Smooth muscle cell (in vitro differentiated cells): ENCODE measurements at regions not wholly inside any gene's neighbourhood (a gene's known extent, or its start where the extent isn't known, plus 50 kb on each side); places are given as distances from the start of the nearest gene placed in this dataset.
A peak's percentile ranks its signal among the peaks of the same experiment; 100 is the strongest.

Experiments
- DNase-seq: peaks from one replicate; lab custom pipeline; 2025; ENCODE audit not compliant: unreplicated experiment; lab: John Stamatoyannopoulos, UW
- H2AFZ ChIP-seq: fragments of 200-600 bp; sonication (generic); 2 replicates; pipeline ENCODE4 v1.6.0; 2016; ENCODE audit warnings: antibody characterized with exemption, low read depth, mild to moderate bottlenecking
- H3F3A ChIP-seq: fragments of 200-600 bp; sonication (generic); 2 replicates; pipeline ENCODE4 v1.6.0; 2017; ENCODE audit warnings: antibody characterized with exemption, low read depth
- H3K27ac ChIP-seq: fragments of 200-600 bp; sonication (generic); 2 replicates; pipeline ENCODE4 v1.5.1; 2016; ENCODE audit warnings: low read depth, mild to moderate bottlenecking
- H3K27me3 ChIP-seq: fragments of 200-600 bp; sonication (generic); 2 replicates; pipeline ENCODE4 v1.6.1; 2016; ENCODE audit warnings: low read depth, mild to moderate bottlenecking
- H3K36me3 ChIP-seq: fragments of 200-600 bp; sonication (generic); 2 replicates; pipeline ENCODE4 v1.5.1; 2016; ENCODE audit warnings: low read depth
- H3K4me1 ChIP-seq: fragments of 200-600 bp; sonication (generic); 2 replicates; pipeline ENCODE4 v1.5.1; 2016; ENCODE audit warnings: low read depth
- H3K4me2 ChIP-seq: fragments of 200-600 bp; sonication (generic); 2 replicates; pipeline ENCODE4 v1.6.0; 2016; ENCODE audit warnings: mild to moderate bottlenecking
- H3K4me3 ChIP-seq: fragments of 200-600 bp; sonication (generic); 2 replicates; pipeline ENCODE4 v1.5.1; 2016; ENCODE audit warnings: mild to moderate bottlenecking
- H3K79me2 ChIP-seq: fragments of 200-600 bp; sonication (generic); 2 replicates; pipeline ENCODE4 v1.6.0; 2016; ENCODE audit warnings: low read depth, mild to moderate bottlenecking
- H3K9ac ChIP-seq: fragments of 200-600 bp; sonication (generic); 2 replicates; pipeline ENCODE4 v1.6.0; 2016; ENCODE audit warnings: low read depth
- H3K9me3 ChIP-seq: fragments of 200-600 bp; sonication (generic); replicated peaks from 2 replicates; pipeline ENCODE4 v1.5.1; 2016; ENCODE audit warnings: low read depth
- H4K20me1 ChIP-seq: fragments of 200-600 bp; sonication (generic); 2 replicates; pipeline ENCODE4 v1.6.0; 2016; ENCODE audit warnings: low read depth
- CTCF ChIP-seq: fragments of 200-600 bp; sonication (generic); IDR thresholded peaks from 2 replicates; pipeline ENCODE4 v1.5.1; 2017; ENCODE audit warnings: borderline replicate concordance, mild to moderate bottlenecking, antibody characterized with exemption; ENCODE audit not compliant: insufficient read depth, poor library complexity, severe bottlenecking
- WGBS: methylation state at CpG from one replicate; pipeline ENCODE4 v1.1.7; 2016; ENCODE audit warnings: low lambda C conversion rate; 5-methylcytosine and 5-hydroxymethylcytosine counted together

GRCh38 chr13:90413548-90413947 lies 933.9 kb upstream of the MIR17HG start:
- Histone ChIP-seq H3K9ac (no peak overlapping the region), H3K27ac (no peak overlapping the region), H3K79me2 (no peaks in the 10 kb centered on the region), H3K4me1 (peaks cover 24% of the 10 kb centered on the region), H3K4me3 (no peak overlapping the region), H4K20me1 (no peaks in the 10 kb centered on the region), H2AFZ (no peak overlapping the region), H3K27me3 (no peaks in the 10 kb centered on the region), H3F3A (peaks cover 6% of the 10 kb centered on the region), H3K9me3 (no peaks in the 10 kb centered on the region), H3K36me3 (no peaks in the 10 kb centered on the region), H3K4me2 (no peak overlapping the region)
- no peak for DNase-seq
- TF ChIP-seq CTCF: no peak
- WGBS: 0% methylated on average over 1 of the region's 1 CpG

- H3K27me3 ChIP-seq: no peaks in the 10 kb centered on the region
- H3K9ac ChIP-seq: no peak overlapping the region
- H4K20me1 ChIP-seq: no peaks in the 10 kb centered on the region
- H2AFZ ChIP-seq: peak overlapping the region; percentile 24
- no peak for DNase-seq
- no peak for TF ChIP-seq CTCF
- no peaks in the 10 kb centered on the region for H3K79me2 ChIP-seq
- no peaks in the 10 kb centered on the region for H3K36me3 ChIP-seq
- no peaks in the 10 kb centered on the region for H3K9me3 ChIP-seq
- H3K4me1 ChIP-seq: peaks cover 24% of the 10 kb centered on the region
- H3F3A ChIP-seq: peaks cover 6% of the 10 kb centered on the region
- peak overlapping the region; percentile 74 for H3K27ac ChIP-seq
- H3K4me2 ChIP-seq: peak overlapping the region; percentile 67
- 36% methylated on average over 3 of the region's 3 CpGs for WGBS
- H3K4me3 ChIP-seq: no peak overlapping the region
Observed at GRCh38 chr13:90414691-90415596, 932.5 kb upstream of the MIR17HG start.

GRCh38 chr13:90415902-90416301 lies 931.6 kb upstream of the MIR17HG start:
- WGBS: 74% methylated on average over 3 of the region's 3 CpGs
- no peak for DNase-seq

More at GRCh38 chr13:90415902-90416301, 931.6 kb upstream of the MIR17HG start:
- H3K4me3 ChIP-seq: no peak overlapping the region
- peaks cover 24% of the 10 kb centered on the region for H3K4me1 ChIP-seq
- peak overlapping the region; percentile 36 for H3K9ac ChIP-seq
- peak overlapping the region; percentile 74 for H3K27ac ChIP-seq
- H4K20me1 ChIP-seq: no peaks in the 10 kb centered on the region
- H3K79me2 ChIP-seq: no peaks in the 10 kb centered on the region
- no peaks in the 10 kb centered on the region for H3K36me3 ChIP-seq
- TF ChIP-seq CTCF: no peak
- H3K27me3 ChIP-seq: no peaks in the 10 kb centered on the region
- peaks cover 6% of the 10 kb centered on the region for H3F3A ChIP-seq
- peak overlapping the region; percentile 90 for H2AFZ ChIP-seq
- H3K4me2 ChIP-seq: peak overlapping the region; percentile 67
- no peaks in the 10 kb centered on the region for H3K9me3 ChIP-seq
